Osteocyte (in vitro differentiated cells): ENCODE measurements at regions not wholly inside any gene's neighbourhood (a gene's known extent, or its start where the extent isn't known, plus 50 kb on each side); places are given as distances from the start of the nearest gene placed in this dataset.

Experiments
- DNase-seq: peaks from one replicate; pipeline ENCODE4 v3.0.0; 2021; ENCODE audit warnings: mixed read lengths; ENCODE audit not compliant: unreplicated experiment; ENCODE audit errors: extremely low spot score
- H3K27ac Mint-ChIP-seq: one replicate; pipeline ENCODE4 v1.8.0; 2021; ENCODE audit warnings: mild to moderate bottlenecking, mixed read lengths; ENCODE audit not compliant: unreplicated experiment
- H3K27me3 Mint-ChIP-seq: one replicate; pipeline ENCODE4 v1.8.0; 2021; ENCODE audit warnings: mixed read lengths; ENCODE audit not compliant: unreplicated experiment
- H3K36me3 Mint-ChIP-seq: one replicate; pipeline ENCODE4 v1.8.0; 2021; ENCODE audit warnings: mixed read lengths; ENCODE audit not compliant: unreplicated experiment
- H3K4me1 Mint-ChIP-seq: one replicate; pipeline ENCODE4 v1.8.0; 2021; ENCODE audit warnings: mixed read lengths; ENCODE audit not compliant: unreplicated experiment
- H3K4me3 Mint-ChIP-seq: one replicate; pipeline ENCODE4 v1.8.0; 2021; ENCODE audit warnings: mild to moderate bottlenecking, moderate library complexity, mixed read lengths; ENCODE audit not compliant: unreplicated experiment
- H3K9me3 Mint-ChIP-seq: one replicate; pipeline ENCODE4 v1.8.0; 2021; ENCODE audit warnings: mixed read lengths; ENCODE audit not compliant: unreplicated experiment
- TF ChIP-seq, protein P1 (sequence below): fragments of 200-600 bp; sonication (generic); IDR thresholded peaks from 2 replicates; pipeline ENCODE4 v1.5.0; 2021; ENCODE audit warnings: antibody characterized with exemption, mild to moderate bottlenecking, moderate library complexity

DNA sequence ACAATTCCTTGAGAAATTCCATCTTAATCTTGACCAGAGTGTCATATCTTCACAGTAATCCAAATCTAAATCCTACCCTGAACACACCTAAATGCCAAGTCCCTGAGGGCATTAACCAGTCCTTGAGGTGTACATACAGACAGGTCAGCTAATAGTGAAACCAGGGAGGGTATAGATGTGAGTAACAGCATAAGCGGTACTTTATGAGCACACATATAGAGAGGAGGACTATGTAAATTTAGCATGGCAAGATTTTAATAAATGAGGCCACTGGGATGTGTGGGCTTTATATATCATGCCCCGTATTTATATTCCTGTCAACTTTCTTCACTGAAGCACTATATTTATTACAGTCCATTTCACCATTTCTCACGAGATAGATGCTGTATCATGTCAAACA lies 80.2 kb downstream of the GP2 start:
- Mint-ChIP-seq H3K36me3 (no peaks in the 10 kb centered on the region), H3K4me1 (no peaks in the 10 kb centered on the region), H3K27ac (no peak overlapping the region), H3K4me3 (no peak overlapping the region), H3K9me3 (peaks cover 7% of the 10 kb centered on the region), H3K27me3 (no peaks in the 10 kb centered on the region)
- TF ChIP-seq, protein P1, sequence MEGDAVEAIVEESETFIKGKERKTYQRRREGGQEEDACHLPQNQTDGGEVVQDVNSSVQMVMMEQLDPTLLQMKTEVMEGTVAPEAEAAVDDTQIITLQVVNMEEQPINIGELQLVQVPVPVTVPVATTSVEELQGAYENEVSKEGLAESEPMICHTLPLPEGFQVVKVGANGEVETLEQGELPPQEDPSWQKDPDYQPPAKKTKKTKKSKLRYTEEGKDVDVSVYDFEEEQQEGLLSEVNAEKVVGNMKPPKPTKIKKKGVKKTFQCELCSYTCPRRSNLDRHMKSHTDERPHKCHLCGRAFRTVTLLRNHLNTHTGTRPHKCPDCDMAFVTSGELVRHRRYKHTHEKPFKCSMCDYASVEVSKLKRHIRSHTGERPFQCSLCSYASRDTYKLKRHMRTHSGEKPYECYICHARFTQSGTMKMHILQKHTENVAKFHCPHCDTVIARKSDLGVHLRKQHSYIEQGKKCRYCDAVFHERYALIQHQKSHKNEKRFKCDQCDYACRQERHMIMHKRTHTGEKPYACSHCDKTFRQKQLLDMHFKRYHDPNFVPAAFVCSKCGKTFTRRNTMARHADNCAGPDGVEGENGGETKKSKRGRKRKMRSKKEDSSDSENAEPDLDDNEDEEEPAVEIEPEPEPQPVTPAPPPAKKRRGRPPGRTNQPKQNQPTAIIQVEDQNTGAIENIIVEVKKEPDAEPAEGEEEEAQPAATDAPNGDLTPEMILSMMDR, result no peak
- DNase-seq, result no peak

DNA sequence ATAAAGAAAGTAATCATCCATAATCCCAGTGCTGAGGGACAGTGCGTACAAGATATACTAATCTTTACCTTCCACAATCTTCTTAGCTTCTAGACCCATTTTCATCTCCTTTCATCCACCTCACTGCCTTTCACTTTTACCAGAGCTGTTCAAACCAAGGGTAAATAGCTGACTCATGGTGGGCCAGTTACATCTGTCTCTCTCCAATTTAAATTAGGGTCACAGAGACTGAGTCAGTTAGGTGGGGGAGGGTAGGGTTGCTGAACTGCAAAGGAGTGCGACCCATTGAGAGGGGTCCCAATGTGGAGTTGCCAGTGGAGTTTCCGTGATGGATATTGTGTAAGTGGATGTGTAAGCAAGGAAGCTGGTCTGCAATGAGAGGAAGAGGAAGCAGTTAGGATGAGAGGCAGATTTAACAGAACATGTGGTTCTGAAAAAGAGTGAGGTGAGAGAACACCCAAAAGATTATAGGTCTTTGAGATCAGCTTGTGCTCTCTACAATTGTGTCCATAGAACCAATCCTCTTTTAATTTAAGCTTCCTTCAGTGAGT lies 83.5 kb downstream of the GP2 start:
- Mint-ChIP-seq H3K27me3 (no peaks in the 10 kb centered on the region), H3K9me3 (peaks cover 7% of the 10 kb centered on the region), H3K4me1 (no peaks in the 10 kb centered on the region), H3K4me3 (no peak overlapping the region), H3K36me3 (no peaks in the 10 kb centered on the region), H3K27ac (no peak overlapping the region)
- TF ChIP-seq, protein P1, result no peak
- no peak for DNase-seq

DNA sequence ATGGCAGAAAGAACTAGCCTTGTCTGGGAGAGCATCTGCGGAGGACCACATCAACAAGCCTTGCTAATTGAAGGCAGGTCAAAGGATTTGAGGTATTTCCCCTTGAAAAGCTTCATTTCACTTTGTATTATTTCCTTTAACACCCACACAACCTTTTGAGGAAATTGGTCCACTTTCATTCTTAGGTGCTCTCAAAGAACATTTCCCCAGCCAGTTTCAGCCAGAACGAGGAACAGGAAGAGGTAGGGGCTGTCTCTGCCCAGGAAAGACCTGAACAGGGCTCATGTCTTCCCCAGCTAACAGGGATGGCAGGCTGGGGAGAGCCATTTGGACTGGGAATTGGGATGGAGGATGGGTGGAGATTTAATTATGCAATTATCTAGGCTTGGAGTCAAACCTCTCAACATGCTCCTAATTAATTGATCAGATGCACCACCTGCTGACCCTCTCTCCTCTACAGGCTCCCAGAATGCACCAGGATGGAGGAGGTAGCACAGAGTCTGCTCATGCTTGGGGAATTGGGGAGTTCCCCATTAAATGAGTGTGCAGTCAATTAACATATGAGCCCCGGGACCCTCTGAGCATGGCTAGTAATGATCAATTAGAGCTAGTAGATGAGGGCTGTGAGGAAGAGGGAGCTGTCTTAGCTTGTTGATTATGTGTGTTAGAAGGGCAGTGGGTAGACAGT lies 84.6 kb downstream of the GP2 start:
- Mint-ChIP-seq H3K4me3 (no peak overlapping the region), H3K27me3 (no peaks in the 10 kb centered on the region), H3K4me1 (no peaks in the 10 kb centered on the region), H3K27ac (no peak overlapping the region), H3K36me3 (no peaks in the 10 kb centered on the region), H3K9me3 (peaks cover 7% of the 10 kb centered on the region)
- DNase-seq, result no peak
- TF ChIP-seq, protein P1, result no peak

DNA sequence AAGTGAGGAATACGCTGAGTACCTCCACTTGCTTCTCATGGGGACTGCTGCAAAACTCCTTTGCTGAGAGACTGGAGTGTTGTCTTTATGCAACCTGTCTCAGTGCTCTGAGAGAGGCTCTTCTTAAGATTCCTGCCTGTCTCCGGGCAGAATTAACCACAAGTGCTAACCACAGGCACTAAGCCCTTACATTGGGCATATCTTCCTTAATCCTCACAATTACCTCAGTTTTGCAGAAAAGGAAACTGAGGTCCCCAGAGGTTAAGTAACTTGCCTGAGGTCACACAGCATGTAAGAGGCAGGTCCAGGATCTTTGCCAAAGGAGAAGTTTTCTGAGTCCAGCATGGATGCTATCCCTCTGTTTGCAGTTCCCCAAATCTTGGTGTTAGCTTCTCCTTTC lies 86.0 kb downstream of the GP2 start:
- H3K9me3 Mint-ChIP-seq, result peaks cover 7% of the 10 kb centered on the region
- no peak for DNase-seq
- TF ChIP-seq, protein P1, result no peak
- no peaks in the 10 kb centered on the region for H3K36me3 Mint-ChIP-seq
- H3K27me3 Mint-ChIP-seq, result no peaks in the 10 kb centered on the region
- no peaks in the 10 kb centered on the region for H3K4me1 Mint-ChIP-seq
- H3K27ac Mint-ChIP-seq, result no peak overlapping the region
- no peak overlapping the region for H3K4me3 Mint-ChIP-seq

DNA sequence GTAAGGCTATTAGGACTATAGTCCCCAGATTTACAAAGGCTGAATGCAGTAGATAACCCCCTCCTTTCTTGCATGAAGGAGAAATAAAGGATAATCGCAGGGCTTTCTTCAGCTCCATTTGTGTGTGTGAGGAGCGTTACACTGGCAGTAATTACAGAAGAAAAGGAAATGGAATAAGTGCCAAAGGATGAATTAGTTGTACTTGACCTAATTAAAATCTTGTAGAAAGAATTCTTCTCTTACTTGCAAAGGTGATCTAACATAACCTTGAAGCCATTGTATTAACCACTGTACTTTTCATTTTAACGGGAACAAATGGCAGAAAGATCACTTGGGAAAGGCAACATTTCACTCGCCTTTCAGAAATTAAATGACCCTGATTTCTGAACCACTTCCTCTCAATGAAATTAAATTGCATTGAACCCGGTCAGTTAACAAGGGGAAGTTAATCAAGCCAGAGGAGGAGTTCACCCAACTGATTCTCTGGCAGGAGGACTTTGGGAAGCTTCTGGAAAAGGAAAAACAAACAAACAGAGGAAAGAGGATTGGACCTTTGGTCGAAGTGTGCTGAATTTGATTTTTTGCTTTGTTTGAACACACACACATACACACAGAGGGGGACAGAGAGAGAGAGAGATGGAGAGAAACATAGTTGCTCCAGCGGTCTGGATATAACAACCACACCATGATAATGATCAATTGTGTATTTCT lies 90.6 kb downstream of the GP2 start:
- H3K36me3 Mint-ChIP-seq, result no peaks in the 10 kb centered on the region
- no peaks in the 10 kb centered on the region for H3K27me3 Mint-ChIP-seq
- H3K4me3 Mint-ChIP-seq, result no peak overlapping the region
- no peak for DNase-seq
- TF ChIP-seq, protein P1, result no peak
- no peak overlapping the region for H3K27ac Mint-ChIP-seq
- no peaks in the 10 kb centered on the region for H3K4me1 Mint-ChIP-seq
- H3K9me3 Mint-ChIP-seq, result peaks cover 7% of the 10 kb centered on the region
